ENCODE measurements at regions not wholly inside any gene's neighbourhood (a gene's known extent, or its start where the extent isn't known, plus 50 kb on each side); places are given as distances from the start of the nearest gene placed in this dataset.
"Not testable (repeated sequence)": the region's sequence is repeated elsewhere in the genome, so short reads cannot be mapped to it uniquely, and the experiment has no call there.

- DNase-seq (no peak), ATAC-seq (no peak)
- Histone ChIP-seq H3K27ac (ENCODE audit: low read length) (no peak overlapping the region), H3K4me3 (ENCODE audit: low read length) (no peak overlapping the region), H3K4me1 (ENCODE audit: control insufficient read depth, insufficient read depth, low read length) (no peaks in the 10 kb centered on the region), H3K27me3 (ENCODE audit: control insufficient read depth, insufficient read depth) (no peaks in the 10 kb centered on the region), H3K9me3 (ENCODE audit: control insufficient read depth, low read length) (no peaks in the 10 kb centered on the region)
- 80% methylated on average over 4 of the region's 4 CpGs for WGBS
- intact Hi-C loops (cut with DNase I), result no loop called here
These were observed 265.4 kb downstream of the EN1 start for GRCh38 chr2:118582058-118582457.

- DNase-seq, result no peak
- no peak overlapping the region for H3K27ac ChIP-seq (ENCODE audit: low read length)
- 48% methylated on average over 1 of the region's 1 CpG for WGBS
These were observed 266.8 kb downstream of the EN1 start for GRCh38 chr2:118580651-118581050.

GRCh38 chr2:118580107-118580506, 267.3 kb downstream of the EN1 start:
- intact Hi-C loops (cut with DNase I), result no loop called here
- ATAC-seq (no peak), DNase-seq (no peak)
- 49% methylated on average over 2 of the region's 2 CpGs for WGBS
- H3K9me3 ChIP-seq (ENCODE audit: control insufficient read depth, low read length), result no peaks in the 10 kb centered on the region
- peaks cover 4% of the 10 kb centered on the region for H3K4me1 ChIP-seq (ENCODE audit: control insufficient read depth, insufficient read depth, low read length)
- no peaks in the 10 kb centered on the region for H3K27me3 ChIP-seq (ENCODE audit: control insufficient read depth, insufficient read depth)
- no peak overlapping the region for H3K27ac ChIP-seq (ENCODE audit: low read length)
- H3K4me3 ChIP-seq (ENCODE audit: low read length), result no peak overlapping the region

More at GRCh38 chr2:118580651-118581050, 266.8 kb downstream of the EN1 start:
- H3K27me3 ChIP-seq (ENCODE audit: control insufficient read depth, insufficient read depth), result no peaks in the 10 kb centered on the region
- intact Hi-C loops (cut with DNase I), result no loop called here
- no peaks in the 10 kb centered on the region for H3K9me3 ChIP-seq (ENCODE audit: control insufficient read depth, low read length)
- ATAC-seq, result no peak
- peaks cover 4% of the 10 kb centered on the region for H3K4me1 ChIP-seq (ENCODE audit: control insufficient read depth, insufficient read depth, low read length)
- H3K4me3 ChIP-seq (ENCODE audit: low read length), result no peak overlapping the region

GRCh38 chr2:118577202-118577601, 270.2 kb downstream of the EN1 start:
- 44% methylated on average over 2 of the region's 2 CpGs for WGBS
- DNase-seq (no peak), ATAC-seq (no peak)
- intact Hi-C loops (cut with DNase I), result no loop called here
- no peaks in the 10 kb centered on the region for H3K9me3 ChIP-seq (ENCODE audit: control insufficient read depth, low read length)
- peaks cover 4% of the 10 kb centered on the region for H3K4me1 ChIP-seq (ENCODE audit: control insufficient read depth, insufficient read depth, low read length)
- no peak overlapping the region for H3K27ac ChIP-seq (ENCODE audit: low read length)
- no peaks in the 10 kb centered on the region for H3K27me3 ChIP-seq (ENCODE audit: control insufficient read depth, insufficient read depth)
- no peak overlapping the region for H3K4me3 ChIP-seq (ENCODE audit: low read length)

- Histone ChIP-seq H3K4me1 (ENCODE audit: control insufficient read depth, insufficient read depth, low read length) (peaks cover 4% of the 10 kb centered on the region), H3K4me3 (ENCODE audit: low read length) (no peak overlapping the region), H3K9me3 (ENCODE audit: control insufficient read depth, low read length) (no peaks in the 10 kb centered on the region), H3K27ac (ENCODE audit: low read length) (no peak overlapping the region), H3K27me3 (ENCODE audit: control insufficient read depth, insufficient read depth) (no peaks in the 10 kb centered on the region)
- intact Hi-C loops (cut with DNase I), result no loop called here
- DNase-seq (peak in 2 of 3 donors; percentile 66 to 73), ATAC-seq (peak; percentile 61 to 82)
- 18% methylated on average over 3 of the region's 3 CpGs for WGBS
These were observed 271.2 kb downstream of the EN1 start for GRCh38 chr2:118576109-118576855.

- H3K27me3 ChIP-seq (ENCODE audit: control insufficient read depth, insufficient read depth); H3K4me3 ChIP-seq (ENCODE audit: low read length); H3K27ac ChIP-seq (ENCODE audit: low read length); H3K9me3 ChIP-seq (ENCODE audit: control insufficient read depth, low read length); DNase-seq; ATAC-seq; intact Hi-C loops (cut with DNase I); H3K4me1 ChIP-seq (ENCODE audit: control insufficient read depth, insufficient read depth, low read length): not testable (repeated sequence)
- WGBS, result 94% methylated on average over 6 of the region's 6 CpGs
These were observed 275.1 kb downstream of the EN1 start for GRCh38 chr2:118572380-118572779.

GRCh38 chr2:118569876-118570535, 277.4 kb downstream of the EN1 start:
- Histone ChIP-seq H3K4me1 (ENCODE audit: control insufficient read depth, insufficient read depth, low read length) (no peaks in the 10 kb centered on the region), H3K27me3 (ENCODE audit: control insufficient read depth, insufficient read depth) (no peaks in the 10 kb centered on the region), H3K9me3 (ENCODE audit: control insufficient read depth, low read length) (no peaks in the 10 kb centered on the region), H3K4me3 (ENCODE audit: low read length) (no peak overlapping the region), H3K27ac (ENCODE audit: low read length) (no peak overlapping the region)
- 36% methylated on average over 2 of the region's 2 CpGs for WGBS
- intact Hi-C loops (cut with DNase I), result no loop called here
- DNase-seq, result no peak
- ATAC-seq, result no peak

GRCh38 chr2:118568700-118569099, 278.7 kb downstream of the EN1 start:
- 44% methylated on average over 5 of the region's 5 CpGs for WGBS

GRCh38 chr2:118565786-118566540, 281.5 kb downstream of the EN1 start:
- Histone ChIP-seq H3K4me3 (ENCODE audit: low read length) (no peak overlapping the region), H3K27ac (ENCODE audit: low read length) (no peak overlapping the region), H3K9me3 (ENCODE audit: control insufficient read depth, low read length) (no peaks in the 10 kb centered on the region), H3K27me3 (ENCODE audit: control insufficient read depth, insufficient read depth) (no peaks in the 10 kb centered on the region), H3K4me1 (ENCODE audit: control insufficient read depth, insufficient read depth, low read length) (no peaks in the 10 kb centered on the region)
- intact Hi-C loops (cut with DNase I), result no loop called here
- DNase-seq, result no peak
- WGBS, result 59% methylated on average over 5 of the region's 5 CpGs
- ATAC-seq, result no peak

More at GRCh38 chr2:118568700-118569099, 278.7 kb downstream of the EN1 start:
- Histone ChIP-seq H3K4me3 (ENCODE audit: low read length) (no peak overlapping the region), H3K27ac (ENCODE audit: low read length) (no peak overlapping the region), H3K4me1 (ENCODE audit: control insufficient read depth, insufficient read depth, low read length) (no peaks in the 10 kb centered on the region), H3K27me3 (ENCODE audit: control insufficient read depth, insufficient read depth) (no peaks in the 10 kb centered on the region), H3K9me3 (ENCODE audit: control insufficient read depth, low read length) (no peaks in the 10 kb centered on the region)
- no peak for DNase-seq
- no peak for ATAC-seq
- intact Hi-C loops (cut with DNase I), result no loop called here

- no peaks in the 10 kb centered on the region for H3K27me3 ChIP-seq (ENCODE audit: control insufficient read depth, insufficient read depth)
- 52% methylated on average over 6 of the region's 6 CpGs for WGBS
- no peaks in the 10 kb centered on the region for H3K9me3 ChIP-seq (ENCODE audit: control insufficient read depth, low read length)
- H3K27ac ChIP-seq (ENCODE audit: low read length), result no peak overlapping the region
- no peak overlapping the region for H3K4me3 ChIP-seq (ENCODE audit: low read length)
- intact Hi-C loops (cut with DNase I), result no loop called here
- ATAC-seq (no peak), DNase-seq (no peak)
- H3K4me1 ChIP-seq (ENCODE audit: control insufficient read depth, insufficient read depth, low read length), result no peaks in the 10 kb centered on the region
These were observed 282.1 kb downstream of the EN1 start for GRCh38 chr2:118565301-118565700.

GRCh38 chr2:118562144-118562543, 285.3 kb downstream of the EN1 start:
- intact Hi-C loops (cut with DNase I), result no loop called here
- Histone ChIP-seq H3K4me1 (ENCODE audit: control insufficient read depth, insufficient read depth, low read length) (no peaks in the 10 kb centered on the region), H3K27ac (ENCODE audit: low read length) (no peak overlapping the region), H3K27me3 (ENCODE audit: control insufficient read depth, insufficient read depth) (no peaks in the 10 kb centered on the region), H3K4me3 (ENCODE audit: low read length) (no peak overlapping the region), H3K9me3 (ENCODE audit: control insufficient read depth, low read length) (no peaks in the 10 kb centered on the region)
- ATAC-seq, result no peak
- no peak for DNase-seq
- WGBS, result 87% methylated on average over 5 of the region's 5 CpGs

All from right cardiac atrium (tissue), 5 donors.